GM21423 (cell line): ENCODE measurements at regions not wholly inside any gene's neighbourhood (a gene's known extent, or its start where the extent isn't known, plus 50 kb on each side); places are given as distances from the start of the nearest gene placed in this dataset.
"Not testable (repeated sequence)": the region's sequence is repeated elsewhere in the genome, so short reads cannot be mapped to it uniquely, and the experiment has no call there.

Source experiments
- ATAC-seq: cut with Tn5 transposase; IDR thresholded peaks from one replicate; pipeline ENCODE4 v1.9.1; 2021; ENCODE audit warnings: mild to moderate bottlenecking, moderate library complexity; ENCODE audit not compliant: unreplicated experiment

DNA sequence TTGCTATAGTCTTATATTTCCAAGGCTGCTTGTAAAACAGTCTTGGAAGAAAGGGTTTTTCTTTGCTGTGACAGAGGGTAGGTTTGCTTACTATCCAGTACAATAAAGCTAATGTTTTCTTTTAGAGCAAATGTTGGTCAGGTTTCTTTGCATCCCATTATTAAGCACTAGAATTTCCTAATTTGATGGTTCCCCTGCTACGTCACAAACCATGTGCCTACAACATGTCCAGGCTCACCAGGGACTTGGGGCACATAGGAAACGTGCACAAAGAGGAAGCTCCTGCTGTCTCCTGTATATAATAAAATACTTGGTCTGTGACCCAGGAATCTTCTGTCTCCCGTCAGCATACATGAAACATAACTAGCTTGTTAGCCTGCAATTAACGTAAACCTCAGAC is 486.3 kb upstream of the LRFN5 start:
- no peak for ATAC-seq

DNA sequence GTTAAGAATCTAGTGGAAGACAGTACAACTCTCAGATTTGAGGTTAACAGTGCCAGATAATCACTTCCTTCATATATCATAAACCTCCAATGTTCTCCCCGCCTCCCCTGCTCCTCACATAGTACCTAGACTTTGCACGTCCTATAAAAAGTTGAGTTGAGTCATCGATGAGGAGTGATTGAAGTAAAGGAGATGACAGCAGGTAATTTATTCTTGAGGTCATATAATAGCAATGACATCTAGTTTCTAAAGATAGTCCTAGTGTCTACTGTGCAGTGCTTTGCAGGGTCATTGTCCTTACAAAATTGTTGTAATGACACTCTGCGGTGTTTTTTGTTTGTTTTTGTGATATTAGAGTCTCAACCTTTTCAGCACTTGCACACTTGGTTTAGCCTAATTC is 510.5 kb upstream of the LRFN5 start:
- no peak for ATAC-seq

DNA sequence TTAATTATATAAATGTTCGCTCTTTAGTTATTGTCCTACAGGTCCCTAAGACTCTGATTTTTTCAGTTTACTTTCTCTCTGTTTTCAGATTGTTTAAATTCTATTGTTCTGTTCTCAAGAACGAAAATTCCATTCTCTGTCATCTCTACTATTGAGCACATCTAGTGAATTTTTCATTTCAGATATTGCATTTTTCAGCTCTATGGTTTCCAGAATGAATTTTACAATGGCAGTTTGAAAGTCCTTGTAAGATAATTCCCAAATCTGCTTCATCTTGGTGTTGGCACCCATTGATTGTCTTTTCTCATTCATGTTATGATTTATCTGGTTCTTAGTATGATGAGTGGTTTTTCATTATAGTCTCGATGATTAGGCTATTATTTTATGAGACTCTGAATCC is 519.6 kb upstream of the LRFN5 start:
- no peak for ATAC-seq

DNA sequence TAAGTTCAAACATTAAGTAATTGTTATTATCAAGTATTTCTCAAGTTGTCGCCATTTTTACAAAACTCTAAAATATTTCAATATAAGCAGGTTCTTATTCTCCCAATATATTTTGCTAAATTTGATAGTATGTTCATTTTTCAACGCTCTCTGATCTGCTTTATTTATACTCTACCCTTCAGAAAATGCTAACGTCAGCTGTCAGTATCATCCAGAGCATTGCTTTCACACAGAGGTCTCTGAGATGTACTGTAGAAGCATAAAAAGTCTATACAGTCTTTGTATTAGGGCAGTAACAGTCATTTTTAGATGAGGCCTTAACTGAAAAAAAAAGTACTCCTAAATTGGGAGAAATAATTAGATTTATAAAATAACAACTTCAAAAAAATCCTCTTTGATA is 533.1 kb upstream of the LRFN5 start:
- no peak for ATAC-seq

DNA sequence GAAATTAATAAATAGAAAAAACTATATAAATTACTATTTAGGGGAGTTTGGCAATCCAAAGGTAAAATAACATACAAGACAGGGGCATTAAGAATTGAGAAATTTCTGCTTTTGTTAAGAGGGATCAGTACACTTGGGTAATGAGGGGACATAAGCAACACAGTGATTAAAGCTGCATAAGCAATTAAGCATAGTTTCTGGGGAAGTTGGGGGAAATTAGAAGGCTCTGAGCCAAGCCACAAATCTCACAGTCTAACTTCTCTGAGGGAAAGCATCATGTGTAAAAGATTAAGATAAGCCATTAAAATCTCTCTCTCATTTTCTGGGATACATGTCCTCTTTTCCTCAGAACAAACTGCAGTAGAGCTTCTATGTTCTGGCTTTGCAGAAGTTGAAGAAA is 533.9 kb upstream of the LRFN5 start:
- ATAC-seq: no peak

DNA sequence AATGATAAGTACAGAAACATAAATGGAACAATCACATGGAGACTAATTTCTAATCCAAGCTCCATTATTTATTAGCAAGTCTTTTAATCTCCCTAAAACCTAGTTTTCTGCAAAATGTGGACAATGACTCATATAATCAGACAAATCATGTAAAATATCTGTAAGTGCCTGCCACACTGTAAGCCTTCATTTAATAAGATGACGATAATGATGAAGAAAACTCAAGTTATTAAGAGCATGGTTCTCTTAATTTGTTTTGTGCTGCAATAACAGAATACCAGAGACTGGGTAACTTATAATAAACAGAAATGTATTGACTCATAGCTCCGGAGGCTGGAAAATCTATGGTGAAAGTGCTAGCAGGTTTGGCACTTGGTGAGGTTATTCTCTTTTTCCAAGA is 535.3 kb upstream of the LRFN5 start:
- ATAC-seq: no peak

DNA sequence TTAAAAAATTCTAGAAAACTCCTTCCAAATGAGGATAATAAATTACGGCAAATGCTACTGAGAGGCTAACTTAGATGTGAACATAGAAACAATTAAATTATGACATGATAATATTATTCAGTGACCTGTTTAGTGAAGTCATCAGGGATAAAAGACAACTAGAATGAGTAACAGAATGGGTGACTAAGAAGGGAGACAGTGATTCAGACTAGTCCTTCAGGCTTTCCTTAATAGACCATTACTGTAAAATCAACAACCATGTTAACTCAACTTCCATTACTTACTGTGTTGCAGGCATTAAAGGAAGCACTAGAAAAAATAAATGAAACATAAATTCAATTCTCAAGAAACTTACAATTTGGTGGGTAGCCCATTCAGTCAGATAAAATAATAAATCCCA is 543.9 kb upstream of the LRFN5 start:
- ATAC-seq: no peak

DNA sequence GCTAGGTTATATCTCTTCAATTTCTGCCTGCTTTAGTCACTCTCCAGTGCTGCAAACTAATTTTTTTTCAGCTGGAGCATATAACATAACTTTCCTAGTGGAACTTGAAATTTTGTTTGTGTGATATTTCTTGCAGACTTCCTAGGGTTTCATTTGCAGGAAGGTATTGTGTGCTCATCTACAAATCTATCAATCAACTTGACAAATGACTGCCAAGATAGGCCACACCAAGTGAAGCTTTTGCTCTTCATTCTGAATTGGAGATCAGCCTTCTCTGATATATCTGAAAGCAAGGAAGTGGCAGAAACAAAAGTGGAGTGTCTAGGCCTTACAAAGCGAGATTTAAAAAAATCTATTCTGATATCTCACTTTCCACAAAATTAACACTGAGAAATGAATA is 551.1 kb upstream of the LRFN5 start:
- no peak for ATAC-seq

DNA sequence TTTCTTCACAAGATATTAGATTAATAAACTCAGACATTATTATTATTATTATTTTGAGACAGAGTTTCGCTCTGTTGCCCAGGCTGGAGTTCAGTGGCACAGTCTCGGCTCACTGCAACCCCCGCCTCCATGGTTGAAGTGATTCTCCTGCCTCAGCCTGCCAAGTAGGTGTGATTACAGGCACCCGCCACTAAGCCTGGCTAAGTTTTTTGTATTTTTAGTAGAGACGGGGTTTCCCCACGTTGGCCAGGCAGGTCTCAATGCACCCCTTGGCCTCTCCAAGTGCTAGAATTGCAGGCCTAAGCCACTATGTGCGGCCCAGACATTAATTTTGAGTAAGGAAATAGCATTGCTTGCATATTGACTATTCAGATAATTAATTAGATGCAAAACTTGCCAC is 554.9 kb upstream of the LRFN5 start:
- ATAC-seq: no peak

DNA sequence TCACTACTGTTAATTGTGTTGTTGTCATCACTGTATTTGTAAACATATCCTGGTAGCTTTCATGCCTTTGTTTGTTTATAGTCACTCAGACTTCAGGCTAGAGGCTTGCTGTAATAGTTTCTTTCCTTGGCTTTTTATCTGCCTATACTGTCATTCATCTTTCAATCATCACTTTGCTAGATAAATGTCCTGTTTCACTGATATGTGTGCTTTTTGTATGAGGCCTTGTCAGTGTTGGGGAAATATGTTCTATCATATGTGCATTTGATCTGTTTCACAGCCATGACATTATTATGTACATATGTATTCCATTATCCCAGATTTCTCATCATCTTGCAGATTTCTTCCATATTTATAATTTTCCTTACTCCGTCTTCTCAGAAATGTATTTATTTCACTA is 558.9 kb upstream of the LRFN5 start:
- ATAC-seq: no peak

DNA sequence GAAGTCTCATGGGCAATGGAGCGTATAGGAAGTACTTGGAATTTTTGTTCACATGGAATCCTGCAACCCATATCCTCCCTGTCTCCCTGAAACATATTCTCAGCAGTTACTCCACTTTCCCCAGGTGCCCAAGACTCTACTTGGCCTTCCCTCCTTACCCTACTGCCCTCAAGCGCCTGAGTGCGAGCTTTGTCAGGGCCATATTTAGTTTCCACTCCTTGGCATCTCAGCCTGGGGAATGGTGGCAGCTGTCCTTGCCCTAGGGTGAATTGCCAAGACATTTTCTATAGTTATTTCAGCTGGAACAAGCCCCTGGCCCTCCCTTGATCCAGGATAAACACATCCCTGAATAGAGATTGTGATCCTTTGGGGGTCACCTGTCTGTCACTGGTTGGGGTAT is 569.3 kb upstream of the LRFN5 start:
- ATAC-seq: no peak

DNA sequence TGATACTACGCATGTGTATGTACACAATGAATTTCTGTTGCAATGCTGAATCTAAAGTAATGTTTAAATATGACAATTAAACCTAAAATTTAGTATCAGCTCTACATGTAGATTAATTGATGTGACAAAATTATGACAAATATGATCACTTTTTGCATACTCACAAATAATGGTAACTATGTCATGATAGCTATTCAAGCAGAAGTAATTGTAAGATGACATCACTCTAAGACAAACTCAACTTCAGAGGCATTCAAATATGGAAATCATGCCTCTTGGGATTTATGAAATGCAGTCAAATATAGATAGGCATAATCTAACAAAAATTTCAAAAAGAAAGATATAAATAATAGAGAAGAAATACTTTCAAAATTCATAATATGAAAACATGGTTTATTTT is 571.7 kb upstream of the LRFN5 start:
- ATAC-seq: no peak

DNA sequence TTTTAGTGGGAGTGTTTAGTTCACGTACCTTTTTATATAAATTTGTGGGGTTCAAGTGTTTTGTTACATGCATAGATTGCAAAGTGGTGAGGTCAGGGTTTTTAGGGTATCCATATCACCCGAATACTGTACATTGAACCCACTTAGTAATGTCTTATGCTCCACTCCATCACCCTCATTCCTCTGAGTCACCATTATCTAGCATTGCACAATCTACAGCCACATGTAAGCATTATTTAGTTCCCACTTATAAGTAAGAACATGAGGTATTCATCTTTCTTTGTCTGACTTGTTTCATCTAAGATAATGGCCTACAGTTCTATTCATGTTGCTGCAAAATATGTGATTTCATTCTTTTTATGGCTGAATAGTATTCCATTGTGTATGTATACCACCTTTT is 583.7 kb upstream of the LRFN5 start:
- no peak for ATAC-seq

DNA sequence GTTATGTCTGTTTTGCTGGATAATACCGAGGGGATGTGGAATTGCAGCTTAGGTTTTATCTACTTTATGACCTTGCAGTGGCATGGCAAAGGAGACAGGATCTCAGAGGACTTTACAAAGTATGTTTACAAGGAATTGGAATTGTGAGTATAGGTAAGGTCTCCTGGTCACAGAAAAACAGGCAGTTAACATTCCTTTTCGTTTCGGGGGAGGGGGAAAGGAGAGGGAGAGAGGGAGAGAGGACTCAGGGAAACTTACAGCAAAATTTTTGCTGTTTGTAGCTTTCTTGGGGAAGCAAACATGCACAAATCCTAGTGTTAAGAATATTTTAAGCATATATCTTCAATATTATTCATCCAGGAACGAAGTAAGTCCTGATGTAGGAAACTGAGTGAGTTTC is 590.5 kb upstream of the LRFN5 start:
- ATAC-seq: no peak

DNA sequence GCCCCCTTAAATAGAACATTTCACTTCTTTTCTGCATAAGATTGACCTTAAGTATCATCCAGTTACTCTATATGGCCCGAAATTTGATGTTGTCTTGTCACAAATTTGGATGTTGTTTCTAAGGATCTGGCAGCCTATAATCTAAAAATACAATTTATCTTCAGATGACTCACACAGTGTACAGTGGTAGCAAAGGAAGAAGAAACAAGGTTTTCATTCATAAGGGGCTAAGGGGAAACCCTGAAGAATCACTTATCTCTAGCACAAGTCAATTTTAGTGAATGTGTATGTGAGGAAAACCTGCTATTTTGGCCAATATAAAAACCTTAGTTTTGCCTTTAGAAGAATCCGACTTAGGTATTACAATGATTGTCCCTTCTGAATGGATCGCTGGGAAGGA is 606.3 kb upstream of the LRFN5 start:
- no peak for ATAC-seq

DNA sequence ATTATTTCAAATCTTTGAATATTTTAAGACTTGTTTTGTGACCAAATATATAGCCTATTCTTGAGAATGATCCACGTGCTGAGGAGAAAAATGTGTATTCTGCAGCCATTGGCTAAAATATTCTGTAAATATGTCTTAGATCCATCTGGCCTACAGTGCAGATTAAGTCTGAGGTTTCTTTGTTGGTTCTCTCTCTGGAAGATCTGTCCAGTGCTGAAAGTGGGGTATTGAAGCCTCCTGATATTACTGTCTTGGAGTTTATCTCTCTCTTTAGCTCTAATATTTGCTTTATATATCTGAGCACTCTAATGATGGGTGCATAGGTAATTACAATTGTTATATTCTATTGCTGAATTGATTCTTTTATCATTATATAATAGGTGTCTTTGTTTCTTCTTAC is 617.4 kb upstream of the LRFN5 start:
- no peak for ATAC-seq

DNA sequence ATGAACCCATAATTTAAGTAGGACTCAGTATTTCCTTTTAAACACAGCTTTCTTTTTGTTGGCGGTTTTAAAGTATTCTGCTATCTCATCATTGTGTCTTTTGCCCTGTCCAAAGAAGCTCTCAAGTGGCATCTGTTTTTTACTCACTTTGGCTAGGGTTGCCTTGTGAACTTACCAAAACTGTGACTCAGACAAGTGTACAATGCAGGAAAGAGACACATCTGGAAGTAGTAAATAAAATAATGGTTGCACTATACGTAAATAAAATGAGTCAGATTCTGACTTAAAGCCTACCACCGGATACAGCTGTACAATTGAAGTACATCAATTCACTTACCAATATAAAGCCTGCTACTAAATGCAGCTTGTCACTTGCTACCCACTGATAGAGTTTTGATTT is 619.2 kb upstream of the LRFN5 start:
- ATAC-seq: no peak

DNA sequence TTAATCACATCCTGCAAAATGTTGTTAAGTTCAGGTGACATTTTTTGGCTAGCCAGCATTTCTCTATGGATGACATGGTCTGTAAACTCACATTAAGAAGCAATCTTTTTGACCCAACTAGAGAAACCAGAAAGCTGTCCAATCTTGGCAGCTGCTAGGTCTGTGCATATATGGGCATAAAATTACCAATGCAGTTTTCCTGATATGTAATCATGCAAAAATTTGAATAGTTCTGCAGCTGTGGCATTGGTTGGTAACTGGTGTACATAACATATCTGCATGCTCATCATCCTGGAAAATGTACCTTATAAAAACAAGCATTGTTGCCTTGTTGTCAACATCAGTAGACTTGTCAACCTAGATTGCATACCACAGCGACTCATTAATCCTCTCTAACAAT is 620.0 kb upstream of the LRFN5 start:
- no peak for ATAC-seq

DNA sequence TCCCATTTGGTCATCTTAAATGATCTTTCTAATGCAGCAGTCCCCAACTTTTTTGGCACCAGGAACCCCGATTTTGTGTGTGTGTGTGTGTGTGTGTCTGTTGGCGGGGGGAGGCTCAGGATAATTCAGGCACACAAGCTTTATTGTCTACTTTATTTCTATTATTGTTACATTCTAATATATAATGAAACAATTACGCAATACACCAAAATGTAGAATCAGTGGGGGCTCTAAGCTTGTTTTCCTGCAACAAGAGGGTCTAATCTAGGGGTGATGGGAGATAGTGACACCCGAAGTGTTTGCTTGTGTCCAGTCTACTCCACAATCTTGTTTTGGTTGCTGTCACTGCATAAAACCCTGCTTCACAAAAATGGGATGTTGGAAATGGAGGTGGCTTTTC is 621.1 kb upstream of the LRFN5 start:
- no peak for ATAC-seq

DNA sequence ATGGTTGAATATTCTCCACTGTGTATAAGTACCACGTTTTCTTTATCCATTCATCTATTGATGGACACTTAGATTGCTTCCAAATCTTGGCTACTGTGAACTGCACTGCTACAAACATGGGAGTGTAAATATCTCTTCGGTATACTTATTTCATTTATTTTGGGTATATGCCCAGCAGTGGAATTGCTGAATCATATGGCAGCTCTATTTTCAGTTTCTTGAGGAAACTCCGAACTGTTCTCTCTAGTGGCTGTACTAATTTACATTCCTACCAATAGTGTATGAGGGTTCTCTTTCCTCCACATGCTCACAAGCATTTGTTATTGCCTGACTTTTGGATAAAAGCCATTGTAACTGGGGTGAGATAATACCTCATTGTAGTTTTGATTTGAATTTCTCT is 623.1 kb upstream of the LRFN5 start:
- no peak for ATAC-seq

DNA sequence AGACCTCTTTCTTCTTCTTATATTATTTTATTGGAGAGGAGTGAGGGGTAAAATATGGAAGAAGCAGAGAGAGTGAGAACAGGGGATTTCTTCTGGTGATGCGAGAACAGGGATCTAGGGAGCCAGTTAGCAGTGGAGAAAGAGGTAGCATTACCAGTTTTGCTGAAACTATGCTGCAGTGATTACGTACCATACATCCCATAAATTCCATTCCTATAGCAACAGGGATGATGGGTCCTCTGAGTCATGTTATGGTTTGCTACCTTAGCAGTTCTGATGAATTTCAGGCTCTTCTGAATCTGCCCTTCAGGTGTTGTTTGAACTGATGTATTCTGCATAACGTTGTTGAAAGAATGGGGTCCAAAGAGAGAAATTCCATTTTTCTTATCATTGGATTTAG is 625.4 kb upstream of the LRFN5 start:
- no peak for ATAC-seq

DNA sequence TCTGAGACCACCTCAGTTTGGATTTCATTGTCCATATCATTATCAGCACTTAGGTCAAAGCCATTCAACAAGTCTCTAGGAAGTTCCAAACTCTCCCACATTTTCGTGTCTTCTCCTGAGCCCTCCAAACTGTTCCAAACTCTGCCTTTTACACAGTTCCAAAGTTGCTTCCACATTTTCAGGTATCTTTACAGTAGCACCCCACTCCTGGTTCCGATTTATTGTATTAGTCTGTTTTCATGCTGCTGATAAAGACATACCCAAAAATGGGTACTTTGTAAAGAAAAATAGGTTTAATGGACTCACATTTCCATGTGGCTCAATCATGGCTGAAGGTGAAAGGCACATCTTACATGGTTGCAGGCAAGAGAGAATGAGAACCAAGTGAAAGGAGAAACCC is 646.4 kb upstream of the LRFN5 start:
- not testable (repeated sequence) for ATAC-seq

DNA sequence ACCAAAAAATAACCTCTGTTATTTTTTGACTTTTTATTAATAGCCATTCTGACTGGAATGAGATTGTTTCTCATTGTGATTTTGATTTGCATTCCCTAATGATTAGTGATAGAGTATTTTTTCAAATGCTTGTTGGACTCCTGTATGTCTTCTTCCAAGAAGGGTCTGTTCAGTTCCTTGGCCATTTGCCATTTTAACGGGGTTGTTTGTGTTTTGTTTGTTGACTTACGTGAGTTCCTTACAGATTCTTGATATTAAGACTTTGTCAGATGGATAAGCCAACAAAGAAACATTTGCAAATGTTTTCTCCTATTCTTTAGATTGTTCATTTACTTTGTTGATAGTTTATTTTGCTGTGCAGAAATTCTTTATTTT is 651.6 kb upstream of the LRFN5 start:
- no peak for ATAC-seq

DNA sequence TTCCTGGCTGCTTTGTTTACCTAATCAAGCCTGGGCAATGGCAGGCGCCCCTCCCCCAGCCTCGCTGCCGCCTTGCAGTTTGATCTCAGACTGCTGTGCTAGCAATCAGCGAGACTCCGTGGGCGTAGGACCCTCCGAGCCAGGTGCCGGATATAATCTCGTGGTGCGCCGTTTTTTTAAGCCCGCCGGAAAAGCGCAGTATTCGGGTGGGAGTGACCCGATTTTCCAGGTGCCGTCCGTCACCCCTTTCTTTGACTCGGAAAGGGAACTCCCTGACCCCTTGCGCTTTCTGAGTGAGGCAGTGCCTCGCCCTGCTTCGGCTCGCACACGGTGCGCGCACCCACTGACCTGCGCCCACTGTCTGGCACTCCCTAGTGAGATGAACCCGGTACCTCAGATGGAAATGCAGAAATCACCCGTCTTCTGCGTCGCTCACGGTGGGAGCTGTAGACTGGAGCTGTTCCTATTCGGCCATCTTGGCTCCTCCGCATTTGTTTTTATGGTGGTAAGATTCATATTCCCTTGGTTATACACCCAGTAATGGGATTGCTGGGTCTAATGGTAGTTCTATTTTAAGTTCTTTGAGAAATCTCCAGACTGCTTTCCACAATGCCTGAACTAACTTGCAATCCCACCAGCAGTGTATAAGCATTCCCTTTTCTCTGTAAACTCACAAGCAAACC is 652.1 kb upstream of the LRFN5 start:
- not testable (repeated sequence) for ATAC-seq
